IPS DF 4.7 (cell line): ENCODE measurements at regions not wholly inside any gene's neighbourhood (a gene's known extent, or its start where the extent isn't known, plus 50 kb on each side); places are given as distances from the start of the nearest gene placed in this dataset.

Source experiments
- DNase-seq: peaks from one replicate; pipeline ENCODE4 v3.0.0-alpha.2; 2013; ENCODE audit warnings: low spot score; ENCODE audit errors: extremely low read depth

DNA sequence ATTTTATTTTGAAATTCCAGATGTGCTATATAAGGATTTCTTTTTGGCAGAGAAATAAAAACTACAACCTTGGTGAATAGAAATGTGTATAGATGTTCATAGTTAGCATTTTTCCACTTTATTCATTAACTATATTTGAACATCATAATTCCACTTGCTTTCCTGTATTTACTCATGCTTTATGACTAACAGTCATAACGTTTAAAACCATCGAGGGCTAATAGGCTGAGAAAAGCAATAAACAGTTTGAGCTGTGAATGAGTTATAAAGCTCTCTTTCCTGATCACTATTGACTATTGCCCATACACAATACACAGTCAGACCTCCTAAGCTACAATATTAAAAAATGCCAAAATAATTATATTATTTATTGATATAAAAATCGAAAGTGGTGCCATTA lies 502.1 kb upstream of the RASGRP1 start:
- DNase-seq = no peak

DNA sequence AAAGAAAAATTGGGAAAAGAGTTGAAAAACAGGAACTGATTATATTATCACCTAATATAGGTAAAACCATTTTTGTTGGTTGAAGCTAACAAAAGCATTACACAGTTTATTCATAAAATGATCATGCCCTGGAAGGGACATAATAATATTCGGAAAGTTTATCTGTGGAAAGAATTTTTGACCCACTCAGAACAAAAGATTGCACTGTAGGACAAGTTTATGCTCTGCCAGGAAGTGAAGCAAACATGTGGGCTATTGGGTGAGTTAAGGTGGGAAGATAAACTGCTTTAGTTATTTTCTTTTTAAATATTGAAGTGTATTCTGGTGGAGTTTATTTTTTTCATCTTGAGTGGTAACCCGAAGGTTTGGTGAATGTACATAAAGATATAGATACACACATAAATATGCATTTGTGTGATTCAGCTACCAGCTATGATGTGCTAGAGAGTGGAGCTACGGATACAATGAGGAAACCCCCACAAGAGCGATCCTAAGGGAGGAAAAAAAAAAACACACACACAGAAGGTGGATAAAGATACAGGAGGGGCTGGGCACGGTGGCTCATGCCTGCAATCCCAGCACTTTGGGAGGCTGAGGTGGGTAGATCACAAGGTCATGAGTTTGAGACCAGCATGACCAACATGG lies 506.4 kb upstream of the THBS1 start:
- DNase-seq = no peak

DNA sequence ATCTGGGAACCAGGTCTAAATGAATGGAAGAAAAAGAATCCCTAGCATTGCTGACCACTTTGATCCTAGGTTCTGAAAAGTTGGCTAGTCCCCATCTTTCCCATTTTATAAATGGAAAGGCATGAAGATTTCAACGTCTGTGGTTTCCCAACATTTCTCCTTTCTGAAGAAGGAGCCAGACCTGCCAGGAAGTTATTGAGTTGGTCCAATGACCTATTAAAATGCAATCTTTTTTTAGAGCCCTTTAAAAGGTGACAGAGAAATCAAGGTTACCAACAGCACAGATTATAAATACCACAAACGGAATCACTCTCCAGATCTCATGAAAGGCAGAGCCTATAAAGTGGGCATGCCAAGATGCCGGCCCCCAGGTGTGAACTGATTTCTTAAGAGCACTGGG lies 505.6 kb upstream of the THBS1 start:
- no peak for DNase-seq

DNA sequence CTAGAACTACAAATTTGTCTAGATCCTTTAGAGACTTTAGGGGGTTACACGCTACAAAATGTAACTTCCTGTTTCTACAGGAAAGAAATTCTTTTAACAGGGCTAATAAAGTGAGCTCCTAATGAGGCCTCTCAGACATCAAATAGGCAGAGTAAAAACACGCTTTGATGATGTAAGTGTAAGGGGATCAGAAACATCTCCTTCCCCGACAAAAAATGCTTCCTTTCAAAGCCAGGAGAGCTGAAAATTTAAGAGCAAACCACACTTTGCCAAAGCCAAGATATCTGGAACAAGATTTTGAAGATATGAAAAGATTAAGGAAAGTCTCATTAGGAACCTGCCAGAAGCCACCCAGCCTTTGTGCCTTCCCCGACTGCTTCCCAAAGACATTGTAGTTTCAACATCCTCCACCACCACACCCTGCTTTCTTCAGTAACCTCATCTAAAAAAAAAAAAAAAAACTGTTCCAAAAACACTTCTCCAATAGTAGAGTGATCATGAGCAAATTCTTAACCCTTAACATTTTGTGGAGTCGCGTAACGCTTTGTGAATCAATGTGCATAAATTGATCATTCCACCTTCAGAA lies 505.0 kb upstream of the THBS1 start:
- no peak for DNase-seq

DNA sequence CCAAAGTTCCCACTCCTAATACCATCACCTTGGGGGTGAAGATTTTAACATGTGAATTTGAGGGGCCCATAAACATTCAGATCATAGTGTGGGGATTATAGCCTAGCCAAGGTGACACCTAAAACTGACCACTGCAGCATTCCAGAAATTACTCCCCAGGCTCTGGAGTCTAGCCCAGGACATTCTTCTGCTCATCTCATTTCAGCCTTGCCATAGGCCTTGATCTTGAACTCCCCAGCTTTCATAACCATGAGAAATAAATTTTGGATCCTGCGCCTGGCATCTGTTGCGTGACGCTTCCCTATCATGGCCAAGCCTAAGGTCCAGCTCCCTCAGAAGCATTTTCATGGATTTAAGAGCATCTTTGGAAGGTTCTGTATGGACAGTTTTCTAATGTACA lies 502.9 kb upstream of the THBS1 start:
- no peak for DNase-seq

DNA sequence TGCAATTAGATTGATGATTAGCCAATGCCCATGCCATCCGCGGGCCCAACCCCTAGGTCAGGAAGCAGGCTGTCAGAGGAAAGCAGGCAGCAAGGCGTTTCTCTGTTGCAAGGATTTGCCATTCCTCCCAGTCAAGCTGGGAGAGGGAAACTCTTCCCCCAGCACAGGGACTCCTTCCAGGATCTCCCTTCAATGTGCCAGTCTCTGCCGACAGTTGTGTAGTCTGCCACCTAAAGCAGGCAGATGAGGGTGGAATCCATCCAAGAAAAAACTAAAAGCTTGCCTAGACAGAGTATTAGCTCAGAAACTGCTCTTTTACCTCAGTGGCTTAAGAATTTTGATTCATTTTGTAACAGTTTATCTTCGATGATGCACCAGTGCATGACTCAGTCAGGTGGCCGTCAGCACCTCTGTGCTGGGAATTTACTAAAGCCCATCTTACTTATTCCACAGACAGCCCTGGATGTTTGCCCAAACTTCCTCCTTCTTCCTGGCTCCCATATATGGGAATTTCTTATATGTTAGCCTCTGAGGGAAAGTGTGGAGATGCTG lies 501.5 kb upstream of the THBS1 start:
- no peak for DNase-seq

DNA sequence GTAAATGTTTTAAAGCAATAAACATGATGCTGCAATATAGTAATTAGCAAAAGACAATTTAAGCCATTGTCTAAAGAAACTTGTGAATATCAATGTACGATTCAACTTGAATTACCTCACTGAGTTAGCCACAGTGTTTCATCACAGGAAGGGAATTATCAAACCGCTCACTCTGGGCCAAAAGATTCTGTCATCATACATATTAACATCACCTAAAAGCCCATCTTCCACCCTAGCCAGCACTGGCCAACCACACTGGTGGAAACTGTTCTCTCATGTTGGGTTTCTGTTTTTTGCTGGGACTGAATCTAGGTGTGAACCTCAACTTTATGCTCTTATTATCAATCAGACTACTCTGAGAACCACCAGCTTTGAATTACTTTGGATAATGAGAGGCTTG lies 497.7 kb upstream of the THBS1 start:
- DNase-seq = no peak

DNA sequence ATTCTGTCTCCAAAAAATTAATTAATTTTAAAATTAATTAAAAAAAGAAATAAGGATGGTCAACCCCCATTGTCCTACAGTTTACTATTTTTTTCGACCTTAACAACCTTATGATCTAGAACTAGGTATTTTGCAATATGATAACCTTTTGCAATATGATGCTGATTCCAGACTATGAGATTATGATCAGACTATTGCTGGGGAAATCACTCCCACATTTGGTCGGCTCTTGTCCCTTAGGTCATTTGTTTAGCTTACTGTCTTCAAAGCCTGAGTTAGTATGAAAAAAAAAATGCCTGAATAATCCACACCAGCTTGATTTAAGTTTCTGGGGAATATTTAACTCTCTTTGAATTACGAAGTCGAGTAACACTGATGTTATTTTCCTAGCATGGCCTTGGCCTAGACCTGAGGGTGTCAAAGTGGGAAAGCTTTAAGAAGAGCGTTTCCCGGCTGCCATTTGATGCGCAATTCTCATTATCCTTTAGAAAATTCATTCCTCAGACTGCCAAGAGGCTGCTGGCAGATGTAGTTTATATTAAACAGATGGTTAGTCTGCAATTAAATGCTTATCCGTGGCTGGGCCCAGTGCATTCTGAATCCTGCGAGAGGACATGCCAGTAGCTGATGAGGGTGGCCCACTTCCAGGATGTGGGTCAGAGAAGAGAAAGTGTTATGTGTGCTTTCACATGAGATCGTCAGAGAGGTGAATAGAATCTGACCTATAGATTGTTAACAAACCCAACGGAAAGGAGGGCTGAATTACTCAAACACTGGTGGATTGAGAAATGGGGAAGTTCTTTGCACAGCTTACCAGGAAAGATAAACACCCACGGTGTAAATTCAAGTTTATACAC lies 496.0 kb upstream of the THBS1 start:
- DNase-seq = no peak

DNA sequence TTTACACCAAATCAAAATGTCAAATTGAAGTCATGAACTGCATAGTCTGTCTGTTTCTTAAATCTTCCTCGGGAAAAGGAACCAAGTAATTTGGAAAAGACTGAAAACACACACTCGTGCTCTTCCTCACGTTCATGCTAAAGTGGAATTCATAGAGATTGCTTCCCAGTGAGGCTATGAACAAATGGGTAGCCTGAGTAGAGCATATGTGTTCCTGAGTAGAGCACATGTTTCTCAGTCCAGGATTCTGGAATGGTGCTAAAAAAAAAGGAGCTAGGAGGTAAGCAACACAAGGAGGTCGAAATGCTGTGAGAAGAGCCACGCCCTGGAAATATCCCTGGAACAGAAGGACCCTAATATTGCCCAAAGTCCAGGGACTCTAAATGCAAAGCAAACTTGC lies 494.2 kb upstream of the THBS1 start:
- no peak for DNase-seq

DNA sequence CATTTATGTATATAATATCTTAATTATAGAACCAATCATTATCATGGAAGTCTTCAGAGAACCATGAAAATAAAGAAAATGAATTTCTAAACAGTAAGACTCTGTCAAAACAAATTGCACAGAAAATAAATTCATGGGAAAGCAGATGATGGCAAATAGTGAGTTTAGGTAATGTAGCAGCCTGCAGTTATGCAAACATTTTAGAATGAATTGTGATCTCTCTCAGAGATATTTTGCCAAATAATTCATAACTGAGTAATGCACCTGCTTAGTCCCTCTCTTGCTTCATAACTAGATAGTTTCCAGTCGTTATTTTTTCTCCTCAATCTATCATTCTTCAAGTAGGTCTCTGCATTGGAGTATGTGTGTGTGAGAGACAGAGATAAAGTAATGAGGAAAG lies 492.7 kb upstream of the THBS1 start:
- DNase-seq = no peak

DNA sequence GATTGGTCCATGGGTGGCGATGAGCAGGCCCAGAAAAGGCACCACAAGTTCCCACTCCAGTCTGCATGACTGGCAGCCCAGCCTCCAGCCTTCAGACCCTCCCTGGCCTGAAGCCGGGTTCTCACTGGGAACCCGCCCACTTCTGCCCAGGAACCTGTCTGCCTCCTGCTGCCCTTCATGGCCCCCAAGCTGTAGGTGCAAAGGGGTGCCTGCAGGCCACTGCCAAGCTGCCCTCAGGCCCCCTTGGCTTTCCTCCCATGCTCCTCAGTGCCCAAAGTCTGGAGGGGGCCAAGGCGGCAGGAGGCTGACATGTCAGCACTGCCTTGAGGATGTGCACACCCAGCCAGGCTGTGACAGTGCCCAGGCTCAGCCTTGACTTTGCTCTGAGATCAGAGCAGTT lies 488.5 kb upstream of the THBS1 start:
- no peak for DNase-seq

DNA sequence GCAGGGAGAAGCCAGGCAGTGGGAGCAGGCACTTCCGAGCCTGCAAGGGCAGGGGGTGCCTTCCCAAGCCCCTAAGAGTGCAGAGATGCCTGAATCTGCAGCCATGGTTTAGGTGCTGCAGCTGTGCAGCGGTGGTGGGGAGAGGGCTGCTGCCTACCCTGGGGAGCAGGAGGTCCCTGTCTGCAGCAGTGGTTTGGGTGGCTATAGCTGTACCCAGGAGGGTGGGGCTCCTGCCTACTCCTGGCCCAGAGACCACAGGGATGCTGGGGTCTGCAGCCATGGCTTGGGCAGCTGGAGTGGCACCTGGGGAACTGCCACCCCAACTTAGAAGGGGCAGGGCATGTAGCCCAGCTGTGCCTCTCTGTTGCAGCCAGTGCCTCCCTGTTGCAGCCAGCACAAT lies 488.1 kb upstream of the THBS1 start:
- DNase-seq = no peak

DNA sequence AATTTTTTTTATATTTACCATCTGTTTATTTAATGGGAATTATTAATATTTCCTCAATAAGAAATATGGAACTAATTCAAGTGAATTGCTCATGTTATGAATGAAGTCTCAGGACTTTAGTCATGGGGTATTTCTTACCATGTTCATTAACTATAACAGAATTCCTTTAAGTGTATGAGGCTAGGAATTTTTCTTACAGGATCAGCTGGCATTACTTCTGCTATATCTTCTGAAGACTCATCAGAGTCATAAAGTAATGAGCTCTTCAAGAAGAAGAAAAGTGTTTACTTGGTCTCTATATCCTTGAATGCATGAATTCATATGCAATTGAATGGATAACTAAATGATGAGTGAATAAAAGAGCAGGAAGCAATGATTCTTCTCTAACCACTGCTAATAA lies 486.8 kb upstream of the THBS1 start:
- no peak for DNase-seq

DNA sequence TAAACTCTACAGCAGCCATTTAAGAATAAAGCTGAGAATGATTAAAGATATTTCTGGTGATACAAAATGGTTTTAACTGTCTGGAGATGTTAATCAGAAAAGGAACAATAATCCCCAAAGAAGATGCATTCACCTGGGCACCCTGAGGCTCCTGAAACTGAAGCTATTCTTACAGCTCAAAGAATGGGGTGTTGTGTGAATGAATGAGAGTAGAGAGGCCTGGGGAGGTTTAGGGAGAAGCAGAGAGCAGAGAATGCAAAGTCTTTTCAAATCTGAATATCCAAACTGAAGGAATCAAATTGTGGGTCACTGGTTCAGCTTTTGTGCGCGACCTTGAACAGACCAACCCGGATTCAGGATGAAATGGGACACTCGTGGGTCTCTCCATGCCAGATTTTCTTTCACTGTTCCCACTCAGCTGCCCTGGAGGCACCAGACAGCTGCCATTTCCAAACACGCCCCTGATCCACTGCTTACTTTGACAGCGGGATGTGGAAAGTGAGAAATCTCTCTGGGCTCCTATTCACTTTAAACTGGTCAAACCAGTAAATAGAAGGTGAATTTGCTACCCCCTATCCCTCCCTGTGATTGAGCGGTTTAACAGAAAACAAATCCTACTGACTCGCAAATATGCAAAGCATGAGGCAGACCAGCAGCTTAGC lies 485.5 kb upstream of the THBS1 start:
- no peak for DNase-seq

DNA sequence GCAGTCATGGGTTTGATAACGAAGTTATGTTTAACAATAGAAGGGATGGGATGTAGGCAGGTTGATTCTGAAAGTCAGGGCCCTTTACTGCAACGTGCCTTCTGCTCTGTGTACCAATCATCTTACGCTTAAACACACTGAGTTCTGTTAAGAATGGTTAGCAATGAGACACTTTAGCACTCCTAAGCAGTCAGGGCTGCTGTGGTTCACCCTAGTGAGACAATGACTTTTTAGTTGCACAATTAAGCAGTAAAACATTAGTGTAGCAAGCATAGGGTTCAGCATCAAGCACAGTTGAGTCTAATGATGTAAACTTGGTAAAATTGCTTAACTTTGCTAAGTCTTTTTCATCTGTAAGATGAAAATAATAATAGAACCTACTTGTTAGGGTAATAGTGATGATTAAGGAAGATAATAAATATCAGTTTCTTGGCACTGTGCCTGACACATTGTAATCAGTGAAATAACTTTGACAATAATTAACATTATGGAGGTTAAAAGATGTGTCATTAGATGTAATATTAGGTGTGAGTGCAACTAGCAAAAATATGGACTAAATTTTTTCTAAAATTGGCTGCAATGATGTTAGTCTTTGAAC lies 484.2 kb upstream of the THBS1 start:
- no peak for DNase-seq

DNA sequence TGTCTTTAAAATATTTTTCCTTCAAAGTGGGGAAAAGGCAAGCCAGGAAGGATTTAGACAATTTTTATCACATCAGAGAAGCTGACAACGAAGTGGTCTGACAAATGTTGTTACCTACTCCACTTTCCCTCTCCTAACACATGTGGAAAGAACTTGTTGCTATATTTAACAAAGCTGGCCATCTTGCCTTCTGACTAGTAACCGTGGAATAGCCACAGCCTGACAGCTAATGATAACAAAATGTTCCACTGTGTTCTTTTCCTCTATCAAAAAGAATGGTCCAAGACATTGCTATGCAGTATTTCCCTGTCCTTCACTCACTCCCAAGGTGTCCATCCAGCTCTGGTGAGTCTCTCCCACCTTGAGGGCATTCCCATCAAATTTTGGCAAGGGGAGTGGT lies 481.4 kb upstream of the THBS1 start:
- no peak for DNase-seq

DNA sequence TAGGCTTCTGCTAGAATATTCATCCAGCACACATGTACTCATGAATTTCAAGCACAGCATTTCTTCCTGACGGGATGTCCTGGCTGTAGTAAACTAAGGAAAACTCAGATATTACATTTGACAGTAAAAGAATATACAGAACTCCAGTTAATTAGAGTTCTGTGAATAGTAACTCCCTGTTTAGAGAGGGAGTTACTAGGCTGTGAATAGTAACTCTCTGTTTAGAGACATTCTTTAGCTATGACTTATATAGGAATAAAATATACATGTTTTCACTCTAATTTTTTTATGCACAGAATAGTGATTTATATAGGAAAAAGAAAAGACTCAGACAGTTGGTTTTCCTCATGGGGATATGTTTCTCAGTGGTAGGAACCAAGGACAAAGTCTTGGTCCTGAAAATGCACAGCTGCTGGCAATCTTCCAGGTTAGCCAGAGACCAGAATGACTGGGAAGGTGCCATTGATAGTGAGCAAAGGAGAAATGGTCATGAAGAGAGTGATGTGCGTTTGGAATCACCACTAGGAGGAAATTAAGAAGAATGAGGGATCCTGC lies 480.7 kb upstream of the THBS1 start:
- DNase-seq = no peak

DNA sequence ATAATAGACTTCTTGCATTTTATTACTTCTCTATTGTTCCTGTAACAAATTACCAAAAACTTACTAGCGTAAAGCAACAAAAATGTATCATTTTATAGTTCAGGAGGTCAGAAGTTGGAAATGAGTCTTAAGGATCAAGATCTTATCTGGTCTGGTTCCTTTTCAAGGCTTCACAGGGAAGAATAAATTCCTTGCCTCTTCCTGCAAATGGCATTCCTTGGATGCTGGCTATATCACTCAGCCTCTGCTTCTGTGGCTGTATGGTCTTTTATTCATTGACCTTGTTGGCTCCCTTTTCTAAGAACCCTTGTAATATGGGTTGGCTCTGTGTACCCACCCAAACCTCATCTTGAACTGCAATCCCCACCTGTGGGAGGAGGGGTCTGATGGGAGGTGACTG lies 478.4 kb upstream of the THBS1 start:
- DNase-seq = no peak

DNA sequence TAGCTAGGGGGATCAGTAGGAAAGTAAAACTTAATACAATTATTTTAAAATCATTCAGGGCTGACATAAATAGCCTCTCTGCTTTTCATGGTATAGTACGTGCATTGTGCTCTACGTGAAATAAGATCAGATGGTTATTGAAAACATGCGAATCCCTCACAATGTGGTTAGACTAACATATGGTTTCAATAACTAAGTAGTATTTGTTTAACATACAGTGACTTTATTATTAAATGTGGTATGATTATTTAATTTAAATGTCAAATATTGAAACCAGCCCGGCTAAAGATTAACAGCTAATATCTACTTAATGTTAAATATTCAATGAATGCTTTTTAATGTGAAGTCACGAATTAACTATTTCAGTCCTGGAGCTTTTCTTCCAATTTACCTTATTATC lies 473.9 kb upstream of the THBS1 start:
- no peak for DNase-seq

DNA sequence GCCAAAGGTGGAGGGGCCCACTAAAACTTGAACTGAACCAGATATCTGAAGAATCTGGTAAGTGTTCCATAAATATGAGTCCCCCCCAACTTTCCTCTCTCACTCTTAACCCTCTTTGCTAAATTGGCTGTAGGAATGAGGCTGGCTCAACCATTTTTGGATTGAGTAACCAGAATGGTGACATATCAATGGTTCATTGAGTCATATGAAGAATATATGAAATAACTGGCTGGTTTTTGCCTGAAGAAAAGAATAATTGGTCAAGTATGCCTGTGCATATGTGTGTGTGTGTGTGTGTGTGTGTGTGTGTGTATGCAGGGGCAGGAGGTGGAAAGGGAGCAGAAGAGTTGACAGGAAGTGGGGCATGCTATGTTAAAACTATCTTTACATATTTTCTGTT lies 472.9 kb upstream of the THBS1 start:
- no peak for DNase-seq

DNA sequence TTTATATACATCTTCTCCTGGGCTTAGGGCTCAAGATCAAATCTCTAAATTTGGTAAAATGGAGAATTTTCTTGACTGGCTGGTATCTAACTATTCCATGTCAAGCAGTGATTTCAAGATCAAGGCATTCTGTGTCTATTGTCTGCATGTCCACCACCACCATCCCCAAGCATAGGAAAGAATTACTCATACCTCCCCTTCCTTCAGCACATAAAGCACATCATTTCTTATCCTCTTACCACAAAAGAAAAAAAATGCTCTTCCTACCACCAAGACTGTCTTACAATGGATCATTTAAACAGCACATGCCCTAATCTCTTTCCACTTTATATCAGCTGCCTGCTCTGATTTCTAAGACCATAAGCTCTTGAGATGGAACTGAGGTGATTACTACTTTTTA lies 470.5 kb upstream of the THBS1 start:
- DNase-seq = no peak
